ENCODE measurements at regions not wholly inside any gene's neighbourhood (a gene's known extent, or its start where the extent isn't known, plus 50 kb on each side); places are given as distances from the start of the nearest gene placed in this dataset.

DNA sequence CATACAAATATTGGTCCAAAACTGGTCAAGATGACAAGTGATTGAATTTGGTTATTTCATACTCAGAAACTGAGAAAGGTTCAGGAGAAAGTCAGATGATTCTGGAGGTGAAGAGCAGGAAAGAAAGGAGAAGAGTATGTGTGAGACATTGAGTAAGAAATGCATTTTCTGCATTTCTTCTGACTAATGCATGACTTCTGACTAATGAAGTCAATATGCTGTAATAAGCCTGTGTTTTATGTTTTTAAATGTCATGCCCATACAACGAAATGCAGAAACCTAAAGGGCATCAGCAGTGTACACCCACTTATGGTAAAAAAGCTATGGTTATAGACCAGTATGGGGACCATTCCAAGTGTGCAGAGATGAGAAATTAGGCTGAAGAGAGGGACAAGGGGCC, 1227.8 kb upstream of the SORCS1 start:
- Histone ChIP-seq H2BK20ac (ENCODE audit: low read length) (no peak overlapping the region), H3K18ac (ENCODE audit: extremely low read depth, low read length) (no peak overlapping the region), H3K4me2 (ENCODE audit: insufficient read depth in 1 of 2, low read depth in 2 of 2, low read length in 2 of 2) (no peak overlapping the region), H3K56ac (replicated peaks; ENCODE audit: insufficient read length, low read depth, low read length) (no peak overlapping the region), H2BK12ac (ENCODE audit: low read depth, low read length) (no peak overlapping the region), H4K20me1 (replicated peaks in 1 of 2; ENCODE audit: control insufficient read depth in 1 of 2, insufficient read depth in 2 of 2, low read length in 2 of 2) (no peaks in the 10 kb centered on the region), H3K79me1 (ENCODE audit: low read depth, low read length) (no peaks in the 10 kb centered on the region), H3K79me2 (ENCODE audit: control insufficient read depth in 1 of 2, insufficient read depth in 2 of 2, low read length in 2 of 2) (no peaks in the 10 kb centered on the region), H3K36me3 (ENCODE audit: control insufficient read depth in 2 of 4, insufficient read depth in 4 of 4, low read length in 3 of 4) (no peaks in the 10 kb centered on the region), H3K4ac (replicated peaks; ENCODE audit: insufficient read length, low read depth, low read length) (no peak overlapping the region), H4K8ac (ENCODE audit: extremely low read depth, insufficient read depth, low read length) (no peak overlapping the region), H3K23ac (ENCODE audit: insufficient read length) (no peak overlapping the region), H4K5ac (ENCODE audit: insufficient read length, low read depth, low read length) (no peak overlapping the region), H3K23me2 (ENCODE audit: low read depth, low read length) (no peaks in the 10 kb centered on the region), H2AK5ac (ENCODE audit: low read depth, low read length) (no peak overlapping the region), H2AFZ (ENCODE audit: low read length) (no peak overlapping the region), H2BK120ac (replicated peaks; ENCODE audit: low read depth, low read length) (no peak overlapping the region), H3K4me3 (ENCODE audit: extremely low read depth in 1 of 4, insufficient read depth in 2 of 4, low read depth in 3 of 4, low read length in 4 of 4) (no peak overlapping the region), H3K27me3 (replicated peaks in 1 of 4; ENCODE audit: control insufficient read depth in 3 of 4, extremely low read depth in 1 of 4, insufficient read depth in 3 of 4, low read length in 3 of 4) (no peaks in the 10 kb centered on the region), H3K27ac (ENCODE audit: low read depth, low read length) (no peak overlapping the region), H3K14ac (ENCODE audit: insufficient read length) (no peak overlapping the region), H2BK15ac (ENCODE audit: low read length) (no peak overlapping the region), H2BK5ac (ENCODE audit: low read depth, low read length) (no peak overlapping the region), H3K9ac (replicated peaks in 1 of 4; ENCODE audit: extremely low read depth in 1 of 4, low read depth in 3 of 4, low read length in 3 of 4) (no peak overlapping the region), H4K91ac (replicated peaks; ENCODE audit: insufficient read length, low read length) (no peak overlapping the region), H3K9me3 (ENCODE audit: insufficient read depth in 2 of 2, low read depth in 1 of 2, low read length in 1 of 2) (no peaks in the 10 kb centered on the region), H3K4me1 (replicated peaks in 1 of 4; ENCODE audit: control insufficient read depth in 3 of 4, insufficient read depth in 4 of 4, low read length in 3 of 4) (no peaks in the 10 kb centered on the region)
- WGBS, 2 experiments (ENCODE audit: extremely low coverage in 1 of 2, insufficient coverage in 1 of 2, insufficient read length in 1 of 2, insufficient replicate concordance in 2 of 2, low coverage in 1 of 2, low lambda C conversion rate in 2 of 2, missing lambda C conversion rate in 1 of 2) = 88% methylated on average over 1 of the region's 1 CpG; no CpG with 5 or more reads in 1 of the 2 experiments
- POLR2A ChIA-PET (ENCODE audit: partially characterized antibody) = no interaction called here
- DNase-seq (ENCODE audit: low read depth in 1 of 2, low spot score in 2 of 2) = no peak
- CTCF ChIA-PET (ENCODE audit: partially characterized antibody) = no interaction called here
- FAIRE-seq = no peak
- TF ChIP-seq MAFK (IDR thresholded peaks at IDR 0.05; ENCODE audit: low read depth, low read length) (no peak), SIRT6 (IDR thresholded peaks at IDR 0.05; ENCODE audit: low read length) (no peak), CEBPB (IDR thresholded peaks at IDR 0.05; ENCODE audit: low read depth, low read length) (no peak), CHD2 (IDR thresholded peaks at IDR 0.05; ENCODE audit: low read length) (no peak), SIN3A (conservative IDR thresholded peaks at IDR 0.05 in 1 of 2, IDR thresholded peaks at IDR 0.05 in 1 of 2; ENCODE audit: low read depth in 1 of 2, low read length in 2 of 2) (no peak), TEAD4 (IDR thresholded peaks at IDR 0.05; ENCODE audit: low read depth, low read length) (no peak), TAF7 (optimal IDR thresholded peaks at IDR 0.05; ENCODE audit: borderline replicate concordance, low read depth, low read length) (no peak), CTBP2 (IDR thresholded peaks at IDR 0.05; ENCODE audit: borderline replicate concordance, insufficient read depth, insufficient read length, low read length) (no peak), PHF8 (conservative IDR thresholded peaks at IDR 0.05; ENCODE audit: low read depth, low read length) (no peak), KDM4A (IDR thresholded peaks at IDR 0.05; ENCODE audit: low read depth, low read length, severe bottlenecking) (no peak)
- TF ChIP-seq, protein P1, sequence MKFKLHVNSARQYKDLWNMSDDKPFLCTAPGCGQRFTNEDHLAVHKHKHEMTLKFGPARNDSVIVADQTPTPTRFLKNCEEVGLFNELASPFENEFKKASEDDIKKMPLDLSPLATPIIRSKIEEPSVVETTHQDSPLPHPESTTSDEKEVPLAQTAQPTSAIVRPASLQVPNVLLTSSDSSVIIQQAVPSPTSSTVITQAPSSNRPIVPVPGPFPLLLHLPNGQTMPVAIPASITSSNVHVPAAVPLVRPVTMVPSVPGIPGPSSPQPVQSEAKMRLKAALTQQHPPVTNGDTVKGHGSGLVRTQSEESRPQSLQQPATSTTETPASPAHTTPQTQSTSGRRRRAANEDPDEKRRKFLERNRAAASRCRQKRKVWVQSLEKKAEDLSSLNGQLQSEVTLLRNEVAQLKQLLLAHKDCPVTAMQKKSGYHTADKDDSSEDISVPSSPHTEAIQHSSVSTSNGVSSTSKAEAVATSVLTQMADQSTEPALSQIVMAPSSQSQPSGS (IDR thresholded peaks at IDR 0.05; ENCODE audit: low read length) = no peak
- TF ChIP-seq, protein P2, sequence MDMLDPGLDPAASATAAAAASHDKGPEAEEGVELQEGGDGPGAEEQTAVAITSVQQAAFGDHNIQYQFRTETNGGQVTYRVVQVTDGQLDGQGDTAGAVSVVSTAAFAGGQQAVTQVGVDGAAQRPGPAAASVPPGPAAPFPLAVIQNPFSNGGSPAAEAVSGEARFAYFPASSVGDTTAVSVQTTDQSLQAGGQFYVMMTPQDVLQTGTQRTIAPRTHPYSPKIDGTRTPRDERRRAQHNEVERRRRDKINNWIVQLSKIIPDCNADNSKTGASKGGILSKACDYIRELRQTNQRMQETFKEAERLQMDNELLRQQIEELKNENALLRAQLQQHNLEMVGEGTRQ (IDR thresholded peaks at IDR 0.05; ENCODE audit: low read length) = no peak
